GM12878 (cell line): ENCODE measurements at regions not wholly inside any gene's neighbourhood (a gene's known extent, or its start where the extent isn't known, plus 50 kb on each side); places are given as distances from the start of the nearest gene placed in this dataset.

ENCODE experiments used
- CHD1 ChIP-seq: IDR thresholded peaks from 2 replicates; pipeline ENCODE4 v1.6.1; 2012; ENCODE audit warnings: low read depth, low read length, improper control_type of control experiment
- STAT3 ChIP-seq: IDR thresholded peaks from 2 replicates; pipeline ENCODE4 v1.6.1; 2011; ENCODE audit warnings: low read depth, low read length, improper control_type of control experiment

DNA sequence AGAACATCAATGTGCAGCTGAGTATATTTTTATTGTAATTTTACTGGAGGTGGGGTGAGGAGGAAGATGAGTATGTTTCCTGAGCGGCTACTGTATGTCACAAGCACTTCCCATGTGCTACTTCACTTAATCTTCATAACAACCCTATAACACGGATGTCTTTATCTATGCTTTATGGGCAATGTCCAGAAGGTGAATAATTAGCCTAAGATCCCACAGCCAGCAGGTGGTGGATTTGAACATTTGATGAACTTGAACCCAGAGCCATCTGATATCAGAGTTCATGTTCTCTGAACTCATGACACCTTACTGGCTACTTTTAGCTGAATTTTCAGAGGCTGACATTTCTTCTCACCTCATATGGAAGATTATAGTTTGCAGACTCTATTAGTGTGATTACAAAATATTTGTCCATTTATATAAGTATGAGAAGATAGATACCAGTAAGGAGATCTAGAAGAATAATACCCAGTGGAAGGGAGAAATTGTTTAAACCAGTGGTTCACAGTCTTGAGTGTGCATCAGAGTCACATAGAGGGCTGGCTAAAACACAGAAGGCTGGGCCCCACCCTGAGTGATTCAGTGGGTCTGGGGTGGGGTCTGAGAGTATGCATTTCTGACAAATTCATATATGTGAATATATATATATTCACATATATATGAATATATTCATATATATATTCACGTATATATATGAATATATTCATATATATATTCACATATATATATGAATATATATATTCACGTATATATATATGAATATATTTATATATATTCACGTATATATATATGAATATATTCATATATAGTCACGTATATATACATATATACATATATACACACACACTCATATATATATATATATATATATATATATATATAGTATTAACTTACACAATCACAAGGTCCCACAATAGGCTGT lies 164.4 kb upstream of the NR3C1 start:
- TF ChIP-seq CHD1 (no peak), STAT3 (no peak)
